ENCODE measurements at regions not wholly inside any gene's neighbourhood (a gene's known extent, or its start where the extent isn't known, plus 50 kb on each side); places are given as distances from the start of the nearest gene placed in this dataset.
"Not testable (repeated sequence)": the region's sequence is repeated elsewhere in the genome, so short reads cannot be mapped to it uniquely, and the experiment has no call there.

DNA sequence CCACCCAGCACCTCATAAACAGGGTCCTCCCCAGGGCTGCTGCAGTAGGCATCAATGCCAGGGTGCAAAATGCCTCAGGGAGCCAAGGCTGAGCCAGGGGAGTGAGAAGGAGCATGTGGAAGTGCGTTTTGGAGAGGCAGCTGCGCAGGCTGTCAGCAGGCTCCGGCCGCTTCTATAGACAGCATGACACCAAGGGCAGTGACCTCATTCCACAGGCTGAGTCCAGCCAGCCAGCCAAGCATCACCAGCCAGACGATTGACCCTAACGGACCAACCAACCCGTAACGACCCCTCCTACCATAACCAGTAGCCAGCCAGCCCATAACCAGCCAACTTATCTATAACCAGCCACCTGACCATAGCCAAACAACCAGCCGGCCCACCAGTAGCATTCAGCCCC, 3959.8 kb upstream of the TPTE start:
- H3K4me3 Mint-ChIP-seq; H3K9me3 Mint-ChIP-seq; DNase-seq; H3K9me3 ChIP-seq (ENCODE audit: control insufficient read depth in 1 of 2, low read length in 2 of 2); H3K27ac Mint-ChIP-seq; H3K36me3 Mint-ChIP-seq; intact Hi-C loops (cut with micrococcal nuclease); H3K4me1 ChIP-seq (ENCODE audit: insufficient read depth, low read length); H3K27me3 ChIP-seq (ENCODE audit: insufficient read depth, low read length); CTCF ChIA-PET (ENCODE audit: partially characterized antibody); H3K4me1 Mint-ChIP-seq; H3K4me3 ChIP-seq (ENCODE audit: low read length in 2 of 2); H3K36me3 ChIP-seq (ENCODE audit: insufficient read depth, low read length); H3K27me3 Mint-ChIP-seq; H3K27ac ChIP-seq (ENCODE audit: low read depth, low read length); POLR2A ChIA-PET (ENCODE audit: partially characterized antibody): not testable (repeated sequence)

- H3K4me1 ChIP-seq (ENCODE audit: insufficient read depth, low read length); H3K27ac Mint-ChIP-seq; H3K27ac ChIP-seq (ENCODE audit: low read depth, low read length); H3K36me3 Mint-ChIP-seq; intact Hi-C loops (cut with micrococcal nuclease); H3K9me3 ChIP-seq (ENCODE audit: control insufficient read depth in 1 of 2, low read length in 2 of 2); H3K9me3 Mint-ChIP-seq; CTCF ChIA-PET (ENCODE audit: partially characterized antibody); H3K4me3 Mint-ChIP-seq; H3K27me3 ChIP-seq (ENCODE audit: insufficient read depth, low read length); H3K36me3 ChIP-seq (ENCODE audit: insufficient read depth, low read length); POLR2A ChIA-PET (ENCODE audit: partially characterized antibody); H3K27me3 Mint-ChIP-seq; H3K4me3 ChIP-seq (ENCODE audit: low read length in 2 of 2); H3K4me1 Mint-ChIP-seq: not testable (repeated sequence)
- peak in 1 of 5 donors; percentile 1 for DNase-seq
Observed at GRCh38 chr21:6564543-6565166, 3956.7 kb upstream of the TPTE start.

GRCh38 chr21:6565190-6566094, 3955.9 kb upstream of the TPTE start:
- H3K4me1 Mint-ChIP-seq; H3K36me3 Mint-ChIP-seq; H3K4me1 ChIP-seq (ENCODE audit: insufficient read depth, low read length); POLR2A ChIA-PET (ENCODE audit: partially characterized antibody); H3K27ac ChIP-seq (ENCODE audit: low read depth, low read length); H3K9me3 ChIP-seq (ENCODE audit: control insufficient read depth in 1 of 2, low read length in 2 of 2); H3K9me3 Mint-ChIP-seq; H3K4me3 ChIP-seq (ENCODE audit: low read length in 2 of 2); H3K36me3 ChIP-seq (ENCODE audit: insufficient read depth, low read length); intact Hi-C loops (cut with micrococcal nuclease); H3K27me3 Mint-ChIP-seq; H3K27me3 ChIP-seq (ENCODE audit: insufficient read depth, low read length); CTCF ChIA-PET (ENCODE audit: partially characterized antibody): not testable (repeated sequence)
- DNase-seq = peak; percentile 23 to 49 (median 39)
- Mint-ChIP-seq H3K4me3 (peak overlapping the region in 6 of 8 donors; percentile 34 to 79 (median 62)), H3K27ac (peak overlapping the region in 5 of 7 donors; percentile 80 to 90 (median 85))

GRCh38 chr21:6567542-6567941, 3953.8 kb upstream of the TPTE start:
- intact Hi-C loops (cut with micrococcal nuclease); H3K4me1 Mint-ChIP-seq; H3K4me3 ChIP-seq (ENCODE audit: low read length in 2 of 2); H3K27me3 ChIP-seq (ENCODE audit: insufficient read depth, low read length); H3K9me3 Mint-ChIP-seq; H3K36me3 Mint-ChIP-seq; H3K27me3 Mint-ChIP-seq; H3K36me3 ChIP-seq (ENCODE audit: insufficient read depth, low read length); H3K9me3 ChIP-seq (ENCODE audit: control insufficient read depth in 1 of 2, low read length in 2 of 2); H3K4me3 Mint-ChIP-seq; POLR2A ChIA-PET (ENCODE audit: partially characterized antibody); DNase-seq; CTCF ChIA-PET (ENCODE audit: partially characterized antibody); H3K27ac Mint-ChIP-seq; H3K4me1 ChIP-seq (ENCODE audit: insufficient read depth, low read length); H3K27ac ChIP-seq (ENCODE audit: low read depth, low read length): not testable (repeated sequence)

GRCh38 chr21:6569152-6569551, 3952.2 kb upstream of the TPTE start:
- H3K27ac Mint-ChIP-seq; H3K9me3 ChIP-seq (ENCODE audit: control insufficient read depth in 1 of 2, low read length in 2 of 2); CTCF ChIA-PET (ENCODE audit: partially characterized antibody); H3K9me3 Mint-ChIP-seq; H3K4me3 ChIP-seq (ENCODE audit: low read length in 2 of 2); H3K4me3 Mint-ChIP-seq; H3K27ac ChIP-seq (ENCODE audit: low read depth, low read length); H3K4me1 Mint-ChIP-seq; H3K4me1 ChIP-seq (ENCODE audit: insufficient read depth, low read length); POLR2A ChIA-PET (ENCODE audit: partially characterized antibody); DNase-seq; H3K27me3 ChIP-seq (ENCODE audit: insufficient read depth, low read length); H3K36me3 ChIP-seq (ENCODE audit: insufficient read depth, low read length); H3K36me3 Mint-ChIP-seq; intact Hi-C loops (cut with micrococcal nuclease); H3K27me3 Mint-ChIP-seq: not testable (repeated sequence)

DNA sequence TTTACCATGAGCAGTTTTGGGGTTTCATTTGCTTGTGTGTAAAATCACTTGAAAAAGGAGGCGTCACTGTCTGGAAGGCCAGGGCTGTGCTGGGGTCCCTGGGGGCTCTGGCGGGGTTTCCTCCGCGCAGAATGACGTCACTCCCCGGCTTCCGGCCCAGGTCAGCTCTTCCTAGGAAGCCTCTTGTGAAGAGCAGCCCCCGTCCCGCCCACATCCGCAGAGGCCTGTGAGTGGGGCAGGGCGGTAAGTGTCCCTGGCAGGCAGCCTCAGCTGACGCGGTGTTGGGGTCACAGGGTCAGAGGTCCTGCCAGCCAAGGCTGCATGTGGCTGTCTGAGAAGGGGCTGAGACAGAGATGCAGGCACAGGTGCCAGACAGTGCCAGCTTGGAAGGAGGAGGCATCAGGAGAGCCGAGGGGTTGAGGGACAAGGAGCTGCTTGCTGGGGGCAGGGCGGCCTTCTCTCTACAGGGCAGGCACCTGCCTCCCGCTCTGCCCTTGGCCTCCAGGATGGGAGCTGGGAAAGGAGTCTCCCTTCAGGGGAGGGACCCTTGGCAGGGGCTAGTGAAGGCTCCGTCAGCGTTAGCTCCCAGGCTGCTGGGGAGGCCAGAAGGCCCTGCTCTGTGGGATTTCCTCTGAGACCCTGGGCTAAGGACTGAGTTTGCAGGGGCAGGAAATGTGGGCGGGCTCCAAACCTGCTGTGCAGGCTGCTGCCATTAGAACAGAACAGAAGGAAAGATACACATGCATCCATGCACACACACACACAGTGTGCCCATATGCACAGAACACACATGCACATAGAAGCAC, 3951.6 kb upstream of the TPTE start:
- H3K27me3 Mint-ChIP-seq; intact Hi-C loops (cut with micrococcal nuclease); H3K27me3 ChIP-seq (ENCODE audit: insufficient read depth, low read length); H3K9me3 ChIP-seq (ENCODE audit: control insufficient read depth in 1 of 2, low read length in 2 of 2); H3K9me3 Mint-ChIP-seq; H3K4me3 Mint-ChIP-seq; H3K27ac ChIP-seq (ENCODE audit: low read depth, low read length); H3K4me3 ChIP-seq (ENCODE audit: low read length in 2 of 2); POLR2A ChIA-PET (ENCODE audit: partially characterized antibody); H3K4me1 ChIP-seq (ENCODE audit: insufficient read depth, low read length); H3K36me3 Mint-ChIP-seq; H3K36me3 ChIP-seq (ENCODE audit: insufficient read depth, low read length); H3K27ac Mint-ChIP-seq; H3K4me1 Mint-ChIP-seq; DNase-seq; CTCF ChIA-PET (ENCODE audit: partially characterized antibody): not testable (repeated sequence)

- H3K4me3 ChIP-seq (ENCODE audit: low read length in 2 of 2); intact Hi-C loops (cut with micrococcal nuclease); H3K27me3 Mint-ChIP-seq; H3K36me3 ChIP-seq (ENCODE audit: insufficient read depth, low read length); H3K4me1 ChIP-seq (ENCODE audit: insufficient read depth, low read length); H3K27ac Mint-ChIP-seq; H3K9me3 ChIP-seq (ENCODE audit: control insufficient read depth in 1 of 2, low read length in 2 of 2); H3K27me3 ChIP-seq (ENCODE audit: insufficient read depth, low read length); H3K4me3 Mint-ChIP-seq; H3K36me3 Mint-ChIP-seq; H3K27ac ChIP-seq (ENCODE audit: low read depth, low read length); POLR2A ChIA-PET (ENCODE audit: partially characterized antibody); CTCF ChIA-PET (ENCODE audit: partially characterized antibody); H3K9me3 Mint-ChIP-seq; H3K4me1 Mint-ChIP-seq; DNase-seq: not testable (repeated sequence)
Observed at GRCh38 chr21:6570700-6571368, 3950.5 kb upstream of the TPTE start.
